IPS-NIHi7 (cell line): ENCODE measurements at regions not wholly inside any gene's neighbourhood (a gene's known extent, or its start where the extent isn't known, plus 50 kb on each side); places are given as distances from the start of the nearest gene placed in this dataset.
A peak's percentile ranks its signal among the peaks of the same experiment; 100 is the strongest.
"Not testable (repeated sequence)": the region's sequence is repeated elsewhere in the genome, so short reads cannot be mapped to it uniquely, and the experiment has no call there.

Source experiments
- DNase-seq: peaks from one replicate; pipeline ENCODE4 v3.0.0; 2012; ENCODE audit warnings: mixed read lengths; ENCODE audit errors: extremely low spot score

- no peak for DNase-seq
These were observed 85.7 kb upstream of the AK4 start for GRCh38 chr1:65062339-65062738.

GRCh38 chr1:65063025-65063424 is 85.0 kb upstream of the AK4 start:
- DNase-seq = no peak

- DNase-seq = no peak
These were observed 83.0 kb upstream of the AK4 start for GRCh38 chr1:65064981-65065380.

- peak; percentile 80 for DNase-seq
These were observed 82.2 kb upstream of the AK4 start for GRCh38 chr1:65065524-65066418.

- no peak for DNase-seq
These were observed 81.6 kb upstream of the AK4 start for GRCh38 chr1:65066419-65066765.

GRCh38 chr1:65066766-65067490 is 81.1 kb upstream of the AK4 start:
- DNase-seq = peak; percentile 79

GRCh38 chr1:65067491-65068201 is 80.4 kb upstream of the AK4 start:
- DNase-seq = peak; percentile 64

GRCh38 chr1:65068202-65069010 is 79.6 kb upstream of the AK4 start:
- DNase-seq = no peak

- DNase-seq = no peak
These were observed 78.9 kb upstream of the AK4 start for GRCh38 chr1:65069011-65069565.

- no peak for DNase-seq
These were observed 75.2 kb upstream of the AK4 start for GRCh38 chr1:65072845-65073244.

GRCh38 chr1:65075123-65075976 is 72.7 kb upstream of the AK4 start:
- DNase-seq = peak; percentile 74

- DNase-seq = no peak
These were observed 70.6 kb upstream of the AK4 start for GRCh38 chr1:65077369-65077768.

GRCh38 chr1:65079941-65080340 is 68.1 kb upstream of the AK4 start:
- DNase-seq = no peak

GRCh38 chr1:65082346-65083040 is 65.5 kb upstream of the AK4 start:
- no peak for DNase-seq

- DNase-seq = no peak
These were observed 64.6 kb upstream of the AK4 start for GRCh38 chr1:65083263-65083896.

GRCh38 chr1:65084066-65084465 is 63.9 kb upstream of the AK4 start:
- no peak for DNase-seq

- not testable (repeated sequence) for DNase-seq
These were observed 60.5 kb upstream of the AK4 start for GRCh38 chr1:65087519-65087918.

- no peak for DNase-seq
These were observed 57.6 kb upstream of the AK4 start for GRCh38 chr1:65090406-65090805.

- no peak for DNase-seq
These were observed 55.3 kb upstream of the AK4 start for GRCh38 chr1:65092691-65093090.
